B cell (primary cell): ENCODE measurements at regions not wholly inside any gene's neighbourhood (a gene's known extent, or its start where the extent isn't known, plus 50 kb on each side); places are given as distances from the start of the nearest gene placed in this dataset.

Experiments
- ATAC-seq: fragments of 200-7000 bp; cut with Tn5 transposase; one replicate; pipeline ENCODE4 v1.10.0; 2021; ENCODE audit warnings: low read depth, mild to moderate bottlenecking, moderate number of reproducible peaks, moderate library complexity
- CTCF ChIA-PET: fragments of 350-600 bp; sonication (Branson Sonifier 250); formaldehyde crosslinking; loops from one replicate; lab custom pipeline; 2021; ENCODE audit warnings: antibody characterized with exemption, inconsistent platforms; lab: Charles Lee
- POLR2A ChIA-PET: fragments of 350-600 bp; sonication (Branson Sonifier 250); formaldehyde crosslinking; loops from one replicate; lab custom pipeline; 2021; ENCODE audit warnings: antibody characterized with exemption; lab: Charles Lee
- DNase-seq: peaks from one replicate; pipeline ENCODE4 v3.0.0; 2013
- H2AFZ ChIP-seq: 2 replicates; pipeline ENCODE4 v1.6.1; 2012; ENCODE audit warnings: mild to moderate bottlenecking, low read depth, low read length; ENCODE audit not compliant: insufficient read depth, poor library complexity, severe bottlenecking
- H3K27ac ChIP-seq, 2 donors: 1 replicate in 1 of 2; 2 replicates in 1 of 2; pipeline ENCODE4 v1.5.1; 2012 to 2013; ENCODE audit warnings: low read length in 2 of 2, mild to moderate bottlenecking in 2 of 2, moderate library complexity in 1 of 2
- H3K27me3 ChIP-seq, 4 experiments: fragments of 200-600 bp in 1 of 4; sonication (generic) in 1 of 4; replicated peaks in 1 of 4; 1 replicate in 2 of 4; 2 replicates in 2 of 4; pipeline versions ENCODE4 v1.6.1 to v1.7.0; 2013 to 2016; ENCODE audit warnings: low read length in 3 of 4, mild to moderate bottlenecking in 2 of 4, mixed read lengths in 1 of 4, moderate library complexity in 1 of 4; ENCODE audit not compliant: insufficient read depth in 4 of 4, control insufficient read depth in 3 of 4; ENCODE audit errors: control extremely low read depth in 1 of 4
- H3K36me3 ChIP-seq, 2 experiments: replicated peaks in 1 of 2; 1 replicate in 1 of 2; 2 replicates in 1 of 2; pipeline versions ENCODE4 v1.6.1 to v1.7.1; 2013; ENCODE audit warnings: low read length in 1 of 2; ENCODE audit not compliant: insufficient read depth in 2 of 2, control insufficient read depth in 1 of 2; ENCODE audit errors: control extremely low read depth in 1 of 2, extremely low read depth in 1 of 2
- H3K4me1 ChIP-seq, 2 donors: fragments of 200-600 bp in 1 of 2; sonication (generic) in 1 of 2; 1 replicate in 1 of 2; 2 replicates in 1 of 2; pipeline versions ENCODE4 v1.5.1 to v1.6.1; 2013 to 2017; ENCODE audit warnings: low read length in 2 of 2; ENCODE audit not compliant: control insufficient read depth in 2 of 2, insufficient read depth in 2 of 2
- H3K4me2 ChIP-seq: replicated peaks from 2 replicates; pipeline ENCODE3; 2012; ENCODE audit warnings: mild to moderate bottlenecking, low read depth, low read length; ENCODE audit not compliant: poor library complexity, severe bottlenecking
- H3K4me3 ChIP-seq, 5 experiments: fragments of 200-600 bp in 1 of 5; sonication (generic) in 1 of 5; 1 replicate in 3 of 5; 2 replicates in 2 of 5; pipeline versions ENCODE4 v1.5.1 to v1.7.0; 2011 to 2016; ENCODE audit warnings: low read length in 4 of 5, mild to moderate bottlenecking in 4 of 5, low read depth in 2 of 5, control low read depth in 1 of 5, moderate library complexity in 1 of 5; ENCODE audit not compliant: insufficient read depth in 1 of 5; ENCODE audit errors: control extremely low read depth in 1 of 5, extremely low read depth in 1 of 5
- H3K79me2 ChIP-seq: fragments of 200-600 bp; sonication (generic); one replicate; pipeline ENCODE4 v1.6.0; 2016; ENCODE audit warnings: low read length; ENCODE audit not compliant: control insufficient read depth, insufficient read depth
- H3K9ac ChIP-seq: fragments of 200-600 bp; sonication (generic); 2 replicates; pipeline ENCODE4 v1.6.1; 2017; ENCODE audit warnings: mild to moderate bottlenecking, low read length, moderate library complexity
- H3K9me3 ChIP-seq, 3 donors: one replicate each; pipeline versions ENCODE4 v1.6.1 to v1.7.1; 2013; ENCODE audit warnings: low read length in 2 of 3; ENCODE audit not compliant: control insufficient read depth in 2 of 3, insufficient read depth in 1 of 3; ENCODE audit errors: control extremely low read depth in 1 of 3
- H4K20me1 ChIP-seq: 2 replicates; pipeline ENCODE4 v1.6.0; 2012; ENCODE audit warnings: mild to moderate bottlenecking, low read length; ENCODE audit not compliant: insufficient read depth, control insufficient read depth, poor library complexity, severe bottlenecking
- H3K27ac Mint-ChIP-seq: one replicate; pipeline ENCODE4 v1.8.0; 2021; ENCODE audit warnings: mixed read lengths
- H3K27me3 Mint-ChIP-seq: one replicate; pipeline ENCODE4 v1.8.0; 2021; ENCODE audit warnings: mixed read lengths
- H3K4me1 Mint-ChIP-seq: one replicate; pipeline ENCODE4 v1.8.0; 2021; ENCODE audit warnings: mixed read lengths
- H3K4me3 Mint-ChIP-seq: one replicate; pipeline ENCODE4 v1.8.0; 2021; ENCODE audit warnings: mixed read lengths
- H3K9me3 Mint-ChIP-seq: one replicate; pipeline ENCODE4 v1.8.0; 2022; ENCODE audit warnings: mixed read lengths; ENCODE audit not compliant: insufficient read depth
- EZH2 ChIP-seq: IDR thresholded peaks from 2 replicates; pipeline ENCODE4 v1.6.1; 2012; ENCODE audit warnings: borderline replicate concordance, low read depth, mild to moderate bottlenecking, moderate library complexity, low read length; ENCODE audit not compliant: insufficient read depth, poor library complexity, severe bottlenecking
- WGBS: methylation state at CpG from one replicate; pipeline ENCODE4 v1.1.5; 2013; ENCODE audit warnings: missing lambda C conversion rate; ENCODE audit not compliant: insufficient coverage; 5-methylcytosine and 5-hydroxymethylcytosine counted together
- intact Hi-C: fragments of 100-400 bp; cut with micrococcal nuclease; formaldehyde crosslinking; loops from one replicate; pipeline ENCODE4 v1.10.0; 2022
- TF ChIP-seq, protein P1 (sequence below): fragments of 200-600 bp; IDR thresholded peaks from one replicate; pipeline ENCODE4 v1.8.0; 2022; ENCODE audit warnings: antibody characterized with exemption, mild to moderate bottlenecking

DNA sequence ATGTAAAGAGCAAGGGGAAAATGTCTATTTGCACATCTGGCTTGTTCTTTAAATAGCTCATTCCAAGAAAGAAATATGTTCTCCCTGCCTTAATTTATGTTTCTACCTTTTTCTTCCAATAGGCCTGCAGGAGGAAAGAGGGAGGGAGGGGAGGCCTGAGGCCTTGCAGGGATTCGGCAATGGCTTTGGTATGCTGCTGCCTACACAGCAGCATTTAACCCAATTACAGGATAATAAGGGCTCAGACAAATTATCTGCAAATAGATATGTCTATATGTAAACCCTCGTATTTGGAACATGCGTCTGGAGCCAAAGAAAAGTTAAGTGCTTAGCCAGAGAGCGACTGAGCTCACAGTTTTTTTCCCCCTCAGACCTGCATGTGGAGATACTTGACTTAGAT, 277.2 kb downstream of the CDC5L start:
- peaks cover 12% of the 10 kb centered on the region for H3K27me3 Mint-ChIP-seq
- Histone ChIP-seq H3K4me3 (no peak overlapping the region), H4K20me1 (no peaks in the 10 kb centered on the region), H3K79me2 (no peaks in the 10 kb centered on the region), H3K9ac (no peak overlapping the region), H3K9me3 (no peaks in the 10 kb centered on the region), H3K27ac (no peak overlapping the region), H3K36me3 (no peaks in the 10 kb centered on the region), H3K4me2 (no peak overlapping the region), H3K27me3 (no peaks in the 10 kb centered on the region), H3K4me1 (no peaks in the 10 kb centered on the region), H2AFZ (no peak overlapping the region)
- ChIA-PET POLR2A (no interaction called here), CTCF (interaction anchor here (1.0 kb wide), 1 partner anchor 8 kb away, joined by 4 read pairs; no protein-coding TSS in a partner anchor)
- intact Hi-C loops = no loop called here
- ATAC-seq = no peak
- H3K4me1 Mint-ChIP-seq = no peaks in the 10 kb centered on the region
- TF ChIP-seq EZH2 = no peak
- TF ChIP-seq, protein P1, sequence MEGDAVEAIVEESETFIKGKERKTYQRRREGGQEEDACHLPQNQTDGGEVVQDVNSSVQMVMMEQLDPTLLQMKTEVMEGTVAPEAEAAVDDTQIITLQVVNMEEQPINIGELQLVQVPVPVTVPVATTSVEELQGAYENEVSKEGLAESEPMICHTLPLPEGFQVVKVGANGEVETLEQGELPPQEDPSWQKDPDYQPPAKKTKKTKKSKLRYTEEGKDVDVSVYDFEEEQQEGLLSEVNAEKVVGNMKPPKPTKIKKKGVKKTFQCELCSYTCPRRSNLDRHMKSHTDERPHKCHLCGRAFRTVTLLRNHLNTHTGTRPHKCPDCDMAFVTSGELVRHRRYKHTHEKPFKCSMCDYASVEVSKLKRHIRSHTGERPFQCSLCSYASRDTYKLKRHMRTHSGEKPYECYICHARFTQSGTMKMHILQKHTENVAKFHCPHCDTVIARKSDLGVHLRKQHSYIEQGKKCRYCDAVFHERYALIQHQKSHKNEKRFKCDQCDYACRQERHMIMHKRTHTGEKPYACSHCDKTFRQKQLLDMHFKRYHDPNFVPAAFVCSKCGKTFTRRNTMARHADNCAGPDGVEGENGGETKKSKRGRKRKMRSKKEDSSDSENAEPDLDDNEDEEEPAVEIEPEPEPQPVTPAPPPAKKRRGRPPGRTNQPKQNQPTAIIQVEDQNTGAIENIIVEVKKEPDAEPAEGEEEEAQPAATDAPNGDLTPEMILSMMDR = no peak
- no peak overlapping the region for H3K4me3 Mint-ChIP-seq
- no CpG with 5 or more reads among the region's 4 CpGs for WGBS
- no peak for DNase-seq
- H3K27ac Mint-ChIP-seq = no peak overlapping the region
- no peaks in the 10 kb centered on the region for H3K9me3 Mint-ChIP-seq

DNA sequence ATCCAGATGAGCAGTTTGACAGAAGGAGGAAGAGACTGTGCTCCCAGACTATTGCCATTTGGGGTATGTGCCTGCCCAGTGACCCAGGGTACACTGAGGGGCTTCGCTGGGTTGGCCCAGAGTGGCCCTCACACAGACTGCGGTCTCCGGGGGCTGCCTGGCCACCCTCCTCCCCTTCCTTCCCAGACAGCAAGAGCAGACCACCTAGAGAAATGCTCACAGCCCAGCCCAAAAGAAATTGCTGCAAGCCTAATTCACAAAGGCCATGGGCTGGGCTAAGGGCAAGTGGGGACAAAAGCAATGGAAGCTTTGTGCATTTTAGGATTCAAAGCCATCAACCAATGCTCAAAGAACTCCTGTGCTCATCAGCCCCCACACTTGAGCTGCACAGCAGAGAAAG, 277.6 kb downstream of the CDC5L start:
- no peak for TF ChIP-seq EZH2
- TF ChIP-seq, protein P1 = no peak
- Histone ChIP-seq H3K79me2 (no peaks in the 10 kb centered on the region), H3K36me3 (no peaks in the 10 kb centered on the region), H3K9me3 (no peaks in the 10 kb centered on the region), H3K4me1 (no peaks in the 10 kb centered on the region), H3K4me3 (no peak overlapping the region), H4K20me1 (no peaks in the 10 kb centered on the region), H2AFZ (no peak overlapping the region), H3K27ac (no peak overlapping the region), H3K27me3 (no peaks in the 10 kb centered on the region), H3K9ac (no peak overlapping the region), H3K4me2 (no peak overlapping the region)
- Mint-ChIP-seq H3K4me1 (no peaks in the 10 kb centered on the region), H3K4me3 (no peak overlapping the region), H3K27ac (no peak overlapping the region), H3K27me3 (peaks cover 10% of the 10 kb centered on the region), H3K9me3 (no peaks in the 10 kb centered on the region)
- intact Hi-C loops = no loop called here
- no peak for ATAC-seq
- POLR2A ChIA-PET = no interaction called here
- CTCF ChIA-PET = interaction anchor here (1.0 kb wide), 1 partner anchor 9 kb away, joined by 4 read pairs; no protein-coding TSS in a partner anchor
- no peak for DNase-seq
- 100% methylated on average over 3 of the region's 3 CpGs for WGBS
